ENCODE measurements at regions not wholly inside any gene's neighbourhood (a gene's known extent, or its start where the extent isn't known, plus 50 kb on each side); places are given as distances from the start of the nearest gene placed in this dataset.
"Not testable (repeated sequence)": the region's sequence is repeated elsewhere in the genome, so short reads cannot be mapped to it uniquely, and the experiment has no call there.

GRCh38 chrX:40530509-40530908, 50.3 kb upstream of the ATP6AP2 start:
- no peak for DNase-seq

DNA sequence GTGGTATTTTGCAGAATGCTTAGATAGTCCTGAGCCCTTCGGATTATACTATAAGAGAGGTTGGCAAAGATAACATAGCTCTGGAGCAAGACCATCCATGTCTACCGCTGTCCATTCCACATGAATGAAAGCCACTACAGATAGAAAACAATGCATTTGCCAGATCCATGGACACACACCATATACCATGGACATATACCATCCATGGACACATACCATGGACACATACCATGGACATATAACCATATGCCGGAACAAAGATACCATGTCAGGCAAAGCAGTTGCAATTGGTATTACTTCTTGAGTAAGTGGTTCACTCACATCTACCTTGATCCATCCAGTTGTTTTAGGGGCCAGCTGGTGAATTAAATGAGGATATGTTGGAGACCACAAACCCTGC, 53.2 kb upstream of the ATP6AP2 start:
- DNase-seq = no peak

DNA sequence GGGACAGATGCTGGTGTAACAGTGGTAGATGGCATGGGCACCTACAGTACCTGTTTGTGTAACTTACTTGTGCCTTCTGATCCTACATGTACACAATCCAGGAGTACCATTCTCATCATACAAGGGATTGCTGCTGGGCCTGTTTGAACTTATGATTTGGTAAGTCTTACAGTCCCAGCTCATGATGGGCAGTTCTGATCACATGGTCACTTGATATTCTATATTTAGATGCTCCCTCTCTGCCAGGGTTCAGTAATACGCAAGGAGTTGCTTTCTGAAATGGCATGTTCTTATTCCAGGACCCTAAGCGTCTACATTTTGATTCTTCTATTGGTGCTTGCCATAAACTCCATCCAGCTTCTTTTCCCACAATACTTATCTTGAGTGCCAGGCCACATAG, 54.4 kb upstream of the ATP6AP2 start:
- no peak for DNase-seq

DNA sequence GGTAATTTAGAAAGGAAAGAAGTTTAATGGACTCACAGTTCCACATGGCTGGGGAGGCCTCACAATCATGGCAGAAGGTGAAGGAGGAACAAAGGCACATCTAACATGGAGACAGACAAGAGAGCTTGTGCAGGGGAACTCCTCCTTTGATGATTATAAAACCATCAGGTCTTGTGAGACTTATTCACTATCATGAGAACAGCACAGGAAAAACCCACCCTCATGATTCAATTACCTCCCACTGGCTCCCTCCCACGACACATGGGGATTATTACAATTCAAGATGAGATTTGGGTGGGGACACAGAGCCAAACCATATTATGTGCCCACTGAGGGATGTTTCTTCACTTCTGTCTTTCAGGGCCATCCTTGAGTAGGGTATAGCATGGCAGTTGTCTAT, 54.9 kb upstream of the ATP6AP2 start:
- DNase-seq = not testable (repeated sequence)

DNA sequence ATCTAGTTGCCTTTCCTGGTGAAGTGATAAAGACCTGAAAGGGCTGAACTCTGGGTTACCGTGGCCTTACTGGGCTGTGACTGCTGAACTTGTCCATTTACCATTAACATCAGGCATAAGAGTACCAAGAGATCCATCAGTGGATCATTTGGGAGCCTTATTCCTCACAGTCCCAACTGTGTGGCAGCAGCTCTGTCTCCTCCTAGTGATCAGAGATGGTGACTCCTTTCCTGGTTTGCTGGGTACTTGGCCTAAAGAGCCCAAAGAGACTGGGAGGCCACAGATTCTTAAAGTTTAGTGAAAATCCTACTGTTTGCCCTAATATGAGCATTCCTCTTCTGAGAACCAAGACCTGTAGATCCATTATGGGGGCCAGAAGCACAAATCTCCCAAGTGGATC, 56.3 kb upstream of the ATP6AP2 start:
- no peak for DNase-seq

GRCh38 chrX:40523852-40524251, 56.9 kb upstream of the ATP6AP2 start:
- no peak for DNase-seq

DNA sequence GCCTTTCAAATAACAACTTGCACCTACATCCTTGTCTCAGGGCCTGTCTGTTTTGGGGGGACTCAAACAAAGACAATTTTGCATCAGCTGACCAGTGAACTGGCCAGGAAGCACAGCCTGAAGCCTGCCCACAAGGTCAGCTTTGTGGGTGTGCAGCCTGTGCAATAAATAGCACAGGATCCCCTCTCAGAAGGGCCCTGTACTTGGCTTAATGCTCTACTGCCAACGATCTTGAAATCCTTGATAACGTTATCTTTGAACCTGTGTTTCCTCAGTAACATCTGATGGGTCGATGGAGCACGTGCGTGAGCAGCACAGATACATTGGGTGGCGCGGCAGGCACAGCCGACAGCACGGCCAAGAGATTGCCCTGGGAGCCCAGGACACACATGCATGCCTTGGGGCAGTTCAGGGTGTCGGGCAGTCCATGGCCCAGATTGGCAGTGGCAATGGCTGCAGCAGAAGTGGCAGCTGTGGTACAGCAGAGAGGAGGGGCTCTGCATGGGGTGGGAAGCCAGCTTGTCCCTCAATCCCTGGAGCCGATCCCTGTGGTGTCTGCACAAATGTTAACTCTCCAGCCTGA, 58.8 kb upstream of the ATP6AP2 start:
- no peak for DNase-seq

- no peak for DNase-seq
These were observed 66.4 kb upstream of the ATP6AP2 start for GRCh38 chrX:40514376-40514775.

DNA sequence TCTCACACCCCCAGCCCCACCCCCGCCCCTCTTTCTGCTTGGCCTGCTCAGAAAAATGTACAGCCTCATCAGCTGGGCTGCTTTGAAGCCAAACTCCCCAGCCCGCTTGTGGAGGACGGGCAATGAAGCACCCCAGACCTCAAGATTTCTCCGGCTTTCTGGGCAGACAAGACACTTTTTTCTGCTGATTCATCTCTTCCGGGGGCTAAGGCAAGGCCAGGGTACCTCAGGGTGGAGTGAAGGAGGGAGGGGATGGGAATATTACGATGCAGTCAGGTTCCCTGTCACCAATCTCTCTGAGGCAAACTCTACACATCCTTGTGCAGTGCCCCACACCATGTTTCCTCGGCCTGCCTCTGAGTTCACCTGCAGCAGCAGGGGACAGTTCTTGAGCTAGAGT, 66.9 kb upstream of the ATP6AP2 start:
- DNase-seq = no peak

DNA sequence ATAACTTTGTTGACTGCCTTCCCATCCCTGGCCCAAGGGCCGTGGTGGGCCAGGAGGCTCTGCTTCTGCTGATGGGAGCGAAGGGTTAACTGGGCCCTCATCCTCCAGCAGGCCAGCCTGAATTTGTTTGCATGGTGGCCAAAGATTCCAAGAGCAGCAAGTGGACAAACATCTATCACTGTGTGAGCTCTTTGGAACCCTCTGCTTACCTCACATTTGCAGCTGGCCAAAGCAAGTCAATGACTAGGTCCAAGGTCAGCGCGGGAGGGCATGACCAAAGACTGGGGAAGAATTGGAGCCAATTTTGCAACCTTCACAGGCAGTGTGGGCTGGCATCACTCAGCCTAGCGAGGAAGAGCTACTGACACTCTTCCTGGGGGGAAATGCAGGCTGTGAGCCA, 67.8 kb upstream of the ATP6AP2 start:
- no peak for DNase-seq

DNA sequence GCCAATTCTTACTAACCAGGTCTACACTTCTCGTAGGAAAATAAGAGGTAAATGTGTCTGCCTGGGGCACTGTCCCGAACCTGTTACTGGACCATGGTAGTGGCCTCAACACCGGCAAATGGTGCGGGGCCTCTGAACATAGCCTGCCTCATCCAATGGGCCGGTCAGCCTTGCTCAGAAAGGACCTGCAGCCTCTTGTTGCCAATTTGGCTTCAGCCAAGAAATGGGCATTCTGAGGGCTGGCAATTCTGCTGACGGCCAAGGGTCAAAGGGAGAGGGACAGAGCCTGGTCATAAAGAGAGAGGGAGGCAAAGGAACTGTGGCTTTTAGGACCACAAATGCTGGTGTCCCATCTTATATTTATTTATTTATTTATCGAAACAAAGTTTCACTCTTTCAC, 69.5 kb upstream of the ATP6AP2 start:
- DNase-seq = no peak

- no peak for DNase-seq
These were observed 72.2 kb upstream of the ATP6AP2 start for GRCh38 chrX:40508560-40508959.

DNA sequence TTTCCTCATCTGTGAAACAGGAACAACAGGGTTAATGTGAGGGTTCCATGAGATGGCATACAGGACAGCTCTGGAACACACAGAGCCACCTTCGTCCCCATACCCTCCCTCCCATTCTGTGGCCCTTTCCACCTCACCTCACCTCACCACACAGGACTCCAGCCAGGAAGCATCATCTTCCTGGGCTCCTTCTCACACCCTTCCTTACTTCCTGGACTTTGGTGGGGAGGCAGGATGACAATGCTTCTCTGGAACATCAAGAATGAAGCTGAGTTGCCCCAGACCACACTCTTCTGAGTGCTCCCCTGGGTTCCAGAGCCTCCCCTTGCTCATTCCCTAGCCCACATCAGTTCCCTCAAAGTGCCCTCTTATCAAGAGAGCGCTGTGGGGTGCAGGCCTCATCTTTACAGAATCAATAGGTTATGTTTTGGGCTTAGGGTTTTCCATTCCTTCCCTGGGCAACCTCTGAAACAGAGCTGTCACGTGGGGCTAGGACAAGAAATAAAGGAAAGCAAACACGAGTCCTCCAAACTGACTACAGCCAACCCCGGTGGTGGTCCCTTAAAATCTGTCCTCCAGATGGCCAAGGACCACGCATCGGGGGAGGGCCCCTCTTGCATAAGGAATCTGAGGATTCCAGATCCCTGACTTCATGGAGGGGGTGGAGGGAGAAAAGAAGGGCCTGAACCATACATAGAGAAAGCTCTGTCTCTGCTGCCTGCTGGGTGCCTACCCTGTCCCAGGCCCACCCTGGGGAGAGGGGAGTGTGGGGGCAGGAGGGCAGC, 74.4 kb upstream of the ATP6AP2 start:
- no peak for DNase-seq

GRCh38 chrX:40504801-40505605, 75.8 kb upstream of the ATP6AP2 start:
- DNase-seq = no peak

GRCh38 chrX:40503094-40503493, 77.7 kb upstream of the ATP6AP2 start:
- DNase-seq = no peak

- no peak for DNase-seq
These were observed 78.1 kb upstream of the ATP6AP2 start for GRCh38 chrX:40502688-40503087.

- no peak for DNase-seq
These were observed 79.5 kb upstream of the ATP6AP2 start for GRCh38 chrX:40501164-40501855.

DNA sequence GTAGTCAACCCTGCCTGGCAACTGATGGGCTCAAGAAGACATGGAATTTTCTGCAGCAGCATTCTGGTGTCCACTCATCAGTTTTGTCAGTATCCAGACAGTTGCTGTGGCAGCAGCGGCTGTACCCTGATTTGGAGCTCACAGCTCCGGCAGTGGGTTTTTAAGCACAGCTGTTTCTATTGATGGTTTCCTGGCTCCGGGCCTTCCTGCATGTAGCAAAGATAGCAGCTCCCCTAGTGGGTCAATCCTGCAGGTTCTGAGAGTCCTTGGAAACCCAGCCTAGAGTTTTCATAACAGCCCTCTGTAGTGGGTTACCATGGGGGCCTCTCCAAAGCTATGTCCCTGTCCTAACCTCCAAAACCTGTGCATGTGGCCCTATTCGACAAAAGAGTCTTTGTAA, 84.0 kb upstream of the ATP6AP2 start:
- DNase-seq = no peak

- DNase-seq = no peak
These were observed 85.1 kb upstream of the ATP6AP2 start for GRCh38 chrX:40495659-40496058.

DNA sequence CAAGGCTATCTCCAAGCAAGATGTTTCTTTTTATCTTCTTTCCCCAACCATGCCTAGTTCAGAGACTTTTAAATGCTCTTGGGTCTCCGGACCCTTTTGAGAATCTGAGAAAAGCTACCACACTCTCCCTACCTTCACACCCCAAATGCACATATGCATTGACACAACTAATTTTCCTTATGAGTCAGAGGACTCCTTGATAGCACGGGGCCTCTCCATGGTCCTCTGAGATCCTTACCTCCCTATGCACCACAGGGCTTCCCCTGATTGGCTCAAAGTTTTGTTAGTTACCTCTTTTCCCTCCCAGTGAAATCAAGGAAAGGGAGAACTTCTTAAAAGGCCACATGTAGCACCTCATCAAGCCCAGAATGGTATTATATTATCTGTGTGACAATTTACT, 86.8 kb upstream of the ATP6AP2 start:
- no peak for DNase-seq

DNA sequence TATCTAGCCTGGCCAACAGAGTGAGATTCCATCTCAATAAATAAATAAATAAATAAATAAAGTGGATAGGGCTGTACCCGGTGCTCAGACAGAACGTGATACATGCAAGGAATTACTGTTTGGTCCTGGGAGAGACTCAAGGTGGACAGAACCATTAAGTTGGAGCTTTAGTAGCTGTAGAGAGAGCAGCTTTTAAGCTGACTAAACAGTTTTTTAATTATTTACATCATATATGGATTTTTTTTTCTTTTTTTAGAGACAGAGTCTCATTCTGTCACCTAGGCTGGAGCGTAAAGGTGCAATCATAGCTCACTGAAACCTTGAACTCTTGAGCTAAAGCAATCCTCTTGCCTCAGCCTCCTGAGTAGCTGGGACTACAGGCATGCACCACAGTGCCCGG, 92.5 kb upstream of the ATP6AP2 start:
- DNase-seq = no peak

- no peak for DNase-seq
These were observed 94.8 kb upstream of the ATP6AP2 start for GRCh38 chrX:40485973-40486372.

GRCh38 chrX:40485102-40485826, 95.5 kb upstream of the ATP6AP2 start:
- no peak for DNase-seq

Measured in NCI-H2029 (cell line).